ENCODE measurements at regions not wholly inside any gene's neighbourhood (a gene's known extent, or its start where the extent isn't known, plus 50 kb on each side); places are given as distances from the start of the nearest gene placed in this dataset.

DNA sequence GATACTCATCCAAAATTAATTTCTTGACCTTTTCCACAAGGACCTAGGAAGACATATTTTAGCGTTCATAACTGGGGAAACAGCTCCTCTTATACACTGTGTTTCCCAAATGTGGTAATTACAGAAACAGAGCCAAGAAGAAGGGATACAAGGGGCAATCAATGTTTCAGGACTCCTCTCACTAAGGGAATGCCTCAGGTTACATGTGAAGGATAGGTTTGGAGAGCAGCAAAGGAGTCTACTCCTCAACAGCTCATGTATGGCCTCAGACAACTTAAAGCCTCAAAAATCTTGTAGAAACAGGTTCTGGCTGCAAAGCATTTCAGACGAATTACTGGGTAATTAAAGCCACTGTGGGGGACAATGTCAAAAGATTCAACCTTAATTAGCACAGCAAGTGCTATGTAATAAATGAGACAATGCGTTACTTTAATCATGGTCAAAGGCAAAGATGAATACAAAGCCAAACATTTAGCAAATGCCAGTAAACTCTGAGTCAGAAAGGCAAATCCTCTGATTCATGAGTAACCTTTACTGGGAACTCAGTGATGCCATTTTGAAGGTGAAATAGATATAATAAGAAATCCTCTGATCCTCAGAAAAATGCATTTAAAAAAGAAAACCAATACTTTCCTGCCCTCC, 1111.2 kb downstream of the TUSC7 start:
- TF ChIP-seq, protein P1, sequence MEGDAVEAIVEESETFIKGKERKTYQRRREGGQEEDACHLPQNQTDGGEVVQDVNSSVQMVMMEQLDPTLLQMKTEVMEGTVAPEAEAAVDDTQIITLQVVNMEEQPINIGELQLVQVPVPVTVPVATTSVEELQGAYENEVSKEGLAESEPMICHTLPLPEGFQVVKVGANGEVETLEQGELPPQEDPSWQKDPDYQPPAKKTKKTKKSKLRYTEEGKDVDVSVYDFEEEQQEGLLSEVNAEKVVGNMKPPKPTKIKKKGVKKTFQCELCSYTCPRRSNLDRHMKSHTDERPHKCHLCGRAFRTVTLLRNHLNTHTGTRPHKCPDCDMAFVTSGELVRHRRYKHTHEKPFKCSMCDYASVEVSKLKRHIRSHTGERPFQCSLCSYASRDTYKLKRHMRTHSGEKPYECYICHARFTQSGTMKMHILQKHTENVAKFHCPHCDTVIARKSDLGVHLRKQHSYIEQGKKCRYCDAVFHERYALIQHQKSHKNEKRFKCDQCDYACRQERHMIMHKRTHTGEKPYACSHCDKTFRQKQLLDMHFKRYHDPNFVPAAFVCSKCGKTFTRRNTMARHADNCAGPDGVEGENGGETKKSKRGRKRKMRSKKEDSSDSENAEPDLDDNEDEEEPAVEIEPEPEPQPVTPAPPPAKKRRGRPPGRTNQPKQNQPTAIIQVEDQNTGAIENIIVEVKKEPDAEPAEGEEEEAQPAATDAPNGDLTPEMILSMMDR (IDR thresholded peaks at IDR 0.05 in 4 of 5, conservative IDR thresholded peaks at IDR 0.05 in 1 of 5): no peak
- TF ChIP-seq POLR2A (IDR thresholded peaks at IDR 0.05): no peak

All from gastrocnemius medialis (tissue), 4 donors.